ENCODE measurements at regions not wholly inside any gene's neighbourhood (a gene's known extent, or its start where the extent isn't known, plus 50 kb on each side); places are given as distances from the start of the nearest gene placed in this dataset.

DNA sequence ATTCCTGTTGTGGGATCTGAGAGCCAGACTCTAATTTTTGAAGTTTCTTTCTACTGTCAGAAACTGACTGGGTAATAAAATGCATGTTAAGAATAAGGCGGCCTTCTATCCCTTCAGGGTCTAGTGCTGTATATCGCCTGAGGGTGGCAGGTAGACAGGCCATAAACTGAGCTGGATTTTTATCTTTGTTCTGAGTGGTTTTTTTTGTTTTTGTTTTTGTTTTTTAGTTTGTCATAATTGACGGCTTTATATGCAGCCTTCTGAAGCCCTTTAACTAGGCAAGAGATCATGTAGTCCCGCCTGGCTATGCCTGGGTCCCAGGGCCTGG is 747.7 kb upstream of the ADGRB3 start:
- no peak for TF ChIP-seq MYC (IDR thresholded peaks at IDR 0.05; ENCODE audit: low read depth, low read length)
- no peak for TF ChIP-seq FOS (IDR thresholded peaks at IDR 0.05; ENCODE audit: borderline replicate concordance, insufficient read depth, low read length)
- TF ChIP-seq, protein P1, sequence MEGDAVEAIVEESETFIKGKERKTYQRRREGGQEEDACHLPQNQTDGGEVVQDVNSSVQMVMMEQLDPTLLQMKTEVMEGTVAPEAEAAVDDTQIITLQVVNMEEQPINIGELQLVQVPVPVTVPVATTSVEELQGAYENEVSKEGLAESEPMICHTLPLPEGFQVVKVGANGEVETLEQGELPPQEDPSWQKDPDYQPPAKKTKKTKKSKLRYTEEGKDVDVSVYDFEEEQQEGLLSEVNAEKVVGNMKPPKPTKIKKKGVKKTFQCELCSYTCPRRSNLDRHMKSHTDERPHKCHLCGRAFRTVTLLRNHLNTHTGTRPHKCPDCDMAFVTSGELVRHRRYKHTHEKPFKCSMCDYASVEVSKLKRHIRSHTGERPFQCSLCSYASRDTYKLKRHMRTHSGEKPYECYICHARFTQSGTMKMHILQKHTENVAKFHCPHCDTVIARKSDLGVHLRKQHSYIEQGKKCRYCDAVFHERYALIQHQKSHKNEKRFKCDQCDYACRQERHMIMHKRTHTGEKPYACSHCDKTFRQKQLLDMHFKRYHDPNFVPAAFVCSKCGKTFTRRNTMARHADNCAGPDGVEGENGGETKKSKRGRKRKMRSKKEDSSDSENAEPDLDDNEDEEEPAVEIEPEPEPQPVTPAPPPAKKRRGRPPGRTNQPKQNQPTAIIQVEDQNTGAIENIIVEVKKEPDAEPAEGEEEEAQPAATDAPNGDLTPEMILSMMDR (IDR thresholded peaks at IDR 0.05; ENCODE audit: extremely low read depth in 1 of 2, insufficient read depth in 1 of 2, low read depth in 1 of 2, low read length in 2 of 2) = no peak
- TF ChIP-seq GATA2 (IDR thresholded peaks at IDR 0.05; ENCODE audit: insufficient read depth, insufficient read length, low read depth, low read length) = no peak
- TF ChIP-seq EZH2 (IDR thresholded peaks at IDR 0.05; ENCODE audit: borderline replicate concordance, low read depth, low read length, severe bottlenecking) = no peak
- TF ChIP-seq POLR2AphosphoS5 (IDR thresholded peaks at IDR 0.05; ENCODE audit: insufficient read depth, low read depth, low read length) = no peak
- TF ChIP-seq JUN (IDR thresholded peaks at IDR 0.05; ENCODE audit: borderline replicate concordance, insufficient read depth, insufficient read length, low read depth) = no peak
- no peak for TF ChIP-seq POLR2A (IDR thresholded peaks at IDR 0.05; ENCODE audit: low read depth, low read length)
- TF ChIP-seq, protein P2, sequence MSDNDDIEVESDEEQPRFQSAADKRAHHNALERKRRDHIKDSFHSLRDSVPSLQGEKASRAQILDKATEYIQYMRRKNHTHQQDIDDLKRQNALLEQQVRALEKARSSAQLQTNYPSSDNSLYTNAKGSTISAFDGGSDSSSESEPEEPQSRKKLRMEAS (IDR thresholded peaks at IDR 0.05; ENCODE audit: insufficient read depth, insufficient read length) = no peak
- BruUV-seq (replicated peaks) = no TSS peak
- no peaks in the 10 kb centered on the region for H3K4me1 ChIP-seq (ENCODE audit: control insufficient read depth, extremely low read depth, insufficient read depth, low read length)
- peaks cover 2% of the 10 kb centered on the region for H3K9me3 ChIP-seq (replicated peaks; ENCODE audit: control insufficient read depth, insufficient read depth, low read length)
- no peak overlapping the region for H3K9ac ChIP-seq (replicated peaks; ENCODE audit: extremely low read depth, insufficient read depth, low read length)
- no peak for FAIRE-seq
- H4K20me1 ChIP-seq (replicated peaks; ENCODE audit: control insufficient read depth, extremely low read depth, insufficient read depth, low read length) = no peaks in the 10 kb centered on the region
- dilution Hi-C loops (cut with MboI; ENCODE audit: extremely low pct_ligation_motif_present, low sequenced_read_pairs) (no loop called here), intact Hi-C loops (cut with micrococcal nuclease) (no loop called here)
- no peaks in the 10 kb centered on the region for H3K27me3 ChIP-seq (ENCODE audit: control insufficient read depth in 2 of 2, insufficient read depth in 2 of 2, low read length in 2 of 2)
- H3K4me2 ChIP-seq (ENCODE audit: insufficient read depth, low read length) = no peak overlapping the region
- POLR2A ChIA-PET = no interaction called here
- CTCF ChIA-PET = no interaction called here
- no peaks in the 10 kb centered on the region for H3K36me3 ChIP-seq (ENCODE audit: control insufficient read depth in 2 of 2, extremely low read depth in 1 of 2, insufficient read depth in 2 of 2, low read length in 2 of 2)
- H3K27ac ChIP-seq (ENCODE audit: insufficient read depth, low read depth, low read length) = no peak overlapping the region
- no peak overlapping the region for H2AFZ ChIP-seq (ENCODE audit: low read depth, low read length)
- no peaks in the 10 kb centered on the region for H3K9me1 ChIP-seq (replicated peaks; ENCODE audit: control insufficient read depth, extremely low read depth, insufficient read depth, low read length)
- no peak overlapping the region for H3K4me3 ChIP-seq (replicated peaks in 1 of 3; ENCODE audit: insufficient read depth in 1 of 3, low read depth in 1 of 3, low read length in 3 of 3)
- no peaks in the 10 kb centered on the region for H3K79me2 ChIP-seq (ENCODE audit: control insufficient read depth, insufficient read depth, low read length)
- no peak for DNase-seq (ENCODE audit: low read depth, low spot score)

Measured in endothelial cell of umbilical vein (primary cell).